Right ventricle myocardium superior (tissue), 1 donor: ENCODE measurements at regions not wholly inside any gene's neighbourhood (a gene's known extent, or its start where the extent isn't known, plus 50 kb on each side); places are given as distances from the start of the nearest gene placed in this dataset.
"Not testable (repeated sequence)": the region's sequence is repeated elsewhere in the genome, so short reads cannot be mapped to it uniquely, and the experiment has no call there.

Experiments used
- ATAC-seq: fragments of 200-7000 bp; cut with Tn5 transposase; one replicate; pipeline ENCODE4 v1.9.1; 2020; ENCODE audit warnings: mild to moderate bottlenecking; ENCODE audit not compliant: poor library complexity
- DNase-seq: peaks from one replicate; pipeline ENCODE4 v3.0.0-alpha.2; 2020
- intact Hi-C: fragments of 100-400 bp; cut with DNase I; formaldehyde crosslinking; loops from one replicate; pipeline ENCODE4 v1.11.2; 2022
- donor health status: DM: no; HTN: yes; CAD: no; lungs with severe emphysema.

DNA sequence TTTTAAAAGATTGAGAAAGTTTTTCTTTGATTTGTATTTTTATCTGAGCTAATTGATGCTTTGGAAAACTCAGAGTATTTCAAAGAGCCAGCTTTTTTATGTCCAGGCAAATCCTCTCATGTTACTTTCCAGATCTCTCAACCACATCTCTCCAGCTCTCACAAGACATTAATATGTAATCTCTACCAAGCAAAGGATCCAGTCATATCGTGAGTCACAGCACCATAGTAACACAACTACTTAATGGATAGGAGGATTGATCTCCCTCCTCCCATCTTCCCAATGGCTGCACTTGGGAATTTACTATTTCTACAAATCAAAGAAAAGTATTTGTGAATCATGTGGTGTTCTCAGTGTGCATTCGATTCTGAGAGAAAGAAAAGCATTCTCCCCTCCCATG, 63.3 kb downstream of the POU4F1 start:
- ATAC-seq: no peak
- intact Hi-C loops: no loop called here
- DNase-seq: no peak

- DNase-seq, intact Hi-C loops, ATAC-seq: not testable (repeated sequence)
Measured at GRCh38 chr13:78526044-78526443, 77.3 kb downstream of the POU4F1 start.

DNA sequence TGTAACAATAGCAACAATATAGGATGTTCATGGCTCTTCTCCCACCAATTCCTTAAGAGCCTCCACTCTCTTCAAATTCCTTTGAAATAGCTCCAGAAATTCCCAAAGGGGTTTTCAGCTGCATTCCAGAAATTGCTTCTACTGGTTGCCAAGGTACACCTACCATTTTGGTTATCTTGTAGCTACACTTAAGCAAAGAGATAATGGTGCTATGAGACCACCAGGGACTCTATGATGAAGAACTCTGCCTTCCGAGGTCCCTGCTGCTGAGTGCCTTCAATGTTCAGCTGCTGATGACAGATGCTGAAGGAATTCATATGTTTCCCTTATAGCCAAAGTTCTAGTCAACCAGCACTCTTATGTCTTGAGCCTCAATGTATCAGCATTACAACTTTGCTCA, 78.4 kb downstream of the POU4F1 start:
- ATAC-seq: no peak
- intact Hi-C loops: no loop called here
- DNase-seq: no peak

DNA sequence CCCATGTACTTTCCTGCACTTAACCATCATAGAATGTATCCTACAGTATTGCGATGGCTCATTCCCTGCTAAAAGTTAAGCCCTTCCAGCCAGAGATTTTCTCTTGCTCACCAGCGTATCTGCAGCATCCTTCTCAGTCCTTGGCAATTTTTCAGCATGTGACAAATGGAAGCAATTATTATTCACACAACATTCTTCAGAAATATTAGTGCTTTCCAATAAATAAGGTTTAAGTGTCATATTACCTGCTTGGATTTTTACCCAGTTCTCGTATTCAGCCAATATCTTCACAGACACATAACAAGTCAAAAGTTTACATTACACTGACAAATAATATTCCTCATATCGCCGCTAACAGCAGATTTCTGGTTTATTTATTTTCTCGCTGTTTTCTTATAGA, 82.3 kb downstream of the POU4F1 start:
- ATAC-seq: no peak

GRCh38 chr13:78520425-78520824, 82.9 kb downstream of the POU4F1 start:
- ATAC-seq (no peak), DNase-seq (no peak)
- intact Hi-C loops: no loop called here

More for the DNA sequence above, 82.3 kb downstream of the POU4F1 start:
- no peak for DNase-seq
- intact Hi-C loops: no loop called here

DNA sequence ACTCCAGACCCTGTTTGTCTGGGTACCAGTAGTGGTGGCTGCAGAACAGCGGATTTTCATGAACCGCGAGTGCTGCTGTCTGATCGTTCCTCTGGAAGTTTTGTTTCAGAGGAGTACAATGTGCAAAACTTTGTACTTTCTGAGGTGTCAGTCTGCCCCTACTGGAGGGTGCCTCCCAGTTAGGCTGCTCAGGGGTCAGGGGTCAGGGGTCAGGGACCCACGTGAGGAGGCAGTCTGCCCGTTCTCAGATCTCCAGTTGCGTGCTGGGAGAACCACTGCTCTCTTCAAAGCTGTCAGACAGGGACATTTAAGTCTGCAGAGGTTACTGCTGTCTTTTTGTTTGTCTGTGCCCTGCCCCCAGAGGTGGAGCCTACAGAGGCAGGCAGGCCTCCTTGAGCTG, 84.9 kb downstream of the POU4F1 start:
- intact Hi-C loops, ATAC-seq: not testable (repeated sequence)

GRCh38 chr13:78499802-78500201, 103.5 kb downstream of the POU4F1 start:
- DNase-seq: no peak
- ATAC-seq: no peak
- intact Hi-C loops: no loop called here

More for the DNA sequence above, 84.9 kb downstream of the POU4F1 start:
- DNase-seq: not testable (repeated sequence)

- DNase-seq (no peak), ATAC-seq (peak; percentile 65)
- intact Hi-C loops: no loop called here
Measured at GRCh38 chr13:78497702-78498355, 105.5 kb downstream of the POU4F1 start.

GRCh38 chr13:78491978-78492377, 111.4 kb downstream of the POU4F1 start:
- DNase-seq (no peak), ATAC-seq (no peak)
- intact Hi-C loops: no loop called here

DNA sequence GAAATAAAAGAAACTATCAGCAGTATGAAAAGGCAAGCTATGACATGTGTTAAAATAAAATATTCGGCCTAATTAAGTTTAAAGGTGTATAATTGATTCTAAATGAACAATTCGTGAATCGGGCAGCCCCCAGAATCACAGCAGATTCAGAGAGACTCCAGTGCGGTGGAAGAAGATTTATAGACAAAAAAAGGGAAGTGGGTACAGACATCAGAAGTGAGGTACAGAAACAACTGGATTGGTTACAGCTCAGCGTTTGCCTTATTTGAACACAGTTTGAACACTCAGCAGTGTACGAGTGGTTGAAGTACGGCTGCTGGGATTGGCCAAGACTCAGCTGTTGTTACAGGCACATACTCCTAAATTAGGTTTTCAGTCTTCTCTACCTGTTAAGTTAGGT, 113.1 kb downstream of the POU4F1 start:
- ATAC-seq, intact Hi-C loops, DNase-seq: not testable (repeated sequence)

- ATAC-seq (no peak), DNase-seq (no peak)
- intact Hi-C loops: no loop called here
Measured at GRCh38 chr13:78487707-78488106, 115.6 kb downstream of the POU4F1 start.

- ATAC-seq: no peak
- intact Hi-C loops: no loop called here
- DNase-seq: no peak
Measured at GRCh38 chr13:78485803-78486202, 117.5 kb downstream of the POU4F1 start.

- ATAC-seq (no peak), DNase-seq (no peak)
- intact Hi-C loops: no loop called here
Measured at GRCh38 chr13:78478183-78478582, 125.2 kb downstream of the POU4F1 start.

DNA sequence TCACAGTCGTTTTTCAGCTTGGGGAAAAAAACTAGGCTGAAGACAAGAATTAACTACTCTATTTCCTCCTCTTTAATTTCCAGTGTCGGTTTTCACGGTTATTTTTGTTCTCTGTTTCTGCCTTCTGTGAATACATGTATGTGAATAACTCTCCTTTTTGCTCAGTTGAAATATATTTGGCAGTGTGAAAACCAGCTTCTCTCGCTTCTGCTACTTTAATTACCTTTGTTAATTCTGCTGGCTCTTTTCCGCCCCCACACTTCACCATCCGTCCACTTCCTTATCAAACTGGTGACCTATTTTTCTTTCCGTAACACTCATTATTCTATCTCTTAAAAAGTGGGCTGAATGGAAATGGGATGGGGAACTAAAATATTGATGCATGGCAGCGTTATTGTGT, 126.4 kb downstream of the POU4F1 start:
- intact Hi-C loops: no loop called here
- ATAC-seq: no peak

DNA sequence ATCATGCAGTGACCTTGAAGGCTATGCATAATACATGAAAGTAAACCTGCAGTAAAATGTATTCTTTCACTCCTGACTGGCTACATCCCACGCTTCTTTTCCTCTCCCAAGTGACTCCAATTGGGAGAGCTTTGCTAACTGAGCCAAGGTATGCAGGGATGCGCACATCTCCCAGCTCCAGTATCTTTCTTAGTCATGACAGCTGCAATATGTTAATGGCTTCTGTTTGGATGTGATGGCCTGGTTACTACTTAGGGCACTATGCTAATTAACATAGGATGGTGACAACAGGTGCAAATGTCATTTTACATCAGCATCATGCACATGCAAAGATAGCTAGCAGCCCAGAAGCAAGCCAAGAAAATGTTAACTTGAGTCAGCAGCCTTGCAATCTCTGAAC, 134.7 kb downstream of the POU4F1 start:
- intact Hi-C loops: no loop called here
- no peak for ATAC-seq
- DNase-seq: no peak

More for the DNA sequence above, 126.4 kb downstream of the POU4F1 start:
- no peak for DNase-seq

DNA sequence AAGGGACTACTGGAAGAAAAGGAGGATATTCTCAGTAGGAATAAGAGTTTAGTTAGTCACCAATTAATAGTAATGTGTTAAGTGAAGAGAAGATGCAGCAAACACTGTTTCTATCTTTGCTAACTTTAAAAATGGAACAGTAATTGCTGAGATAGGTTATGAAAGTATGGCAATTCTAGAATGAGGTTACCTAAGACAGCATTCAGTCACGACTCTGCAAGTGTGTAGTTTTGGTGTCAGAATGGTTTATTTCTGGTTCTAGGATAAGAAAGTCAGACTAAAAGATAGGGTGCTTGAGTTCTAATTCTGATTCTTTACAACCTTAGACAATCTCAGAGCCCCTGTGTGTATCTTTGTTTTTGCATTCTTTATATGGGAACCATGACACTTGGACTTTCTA, 138.1 kb downstream of the POU4F1 start:
- intact Hi-C loops: no loop called here
- DNase-seq (no peak), ATAC-seq (no peak)

GRCh38 chr13:78460176-78460575, 143.2 kb downstream of the POU4F1 start:
- intact Hi-C loops: no loop called here
- no peak for DNase-seq
- no peak for ATAC-seq

- intact Hi-C loops: no loop called here
Measured at GRCh38 chr13:78443839-78444238, 159.5 kb downstream of the POU4F1 start.

DNA sequence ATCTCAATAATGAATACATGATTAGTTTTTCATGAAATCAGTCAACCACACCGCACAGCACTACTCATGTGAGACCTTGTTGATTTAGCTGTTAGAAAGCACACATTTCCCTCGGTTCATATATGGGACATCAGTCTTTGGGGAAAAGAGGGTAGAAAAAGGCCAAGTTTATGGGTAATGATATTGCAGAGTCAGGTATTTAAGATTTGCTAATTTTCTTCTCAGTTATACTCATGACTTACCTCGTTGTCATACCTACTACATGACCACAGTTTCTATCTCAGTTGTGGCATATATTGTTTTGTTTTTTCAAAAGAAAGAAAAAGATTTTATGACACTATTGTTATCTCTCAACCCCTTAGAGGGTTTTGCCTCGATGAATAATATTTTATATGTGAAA, 165.6 kb downstream of the POU4F1 start:
- DNase-seq (no peak), ATAC-seq (no peak)
- intact Hi-C loops: no loop called here

More at GRCh38 chr13:78443839-78444238, 159.5 kb downstream of the POU4F1 start:
- ATAC-seq: no peak
- DNase-seq: no peak

- DNase-seq: no peak
- intact Hi-C loops: no loop called here
- no peak for ATAC-seq
Measured at GRCh38 chr13:78436311-78436710, 167.0 kb downstream of the POU4F1 start.

GRCh38 chr13:78431328-78431727, 172.0 kb downstream of the POU4F1 start:
- no peak for ATAC-seq

More at GRCh38 chr13:78431328-78431727, 172.0 kb downstream of the POU4F1 start:
- no peak for DNase-seq
- intact Hi-C loops: no loop called here
